ENCODE measurements at regions not wholly inside any gene's neighbourhood (a gene's known extent, or its start where the extent isn't known, plus 50 kb on each side); places are given as distances from the start of the nearest gene placed in this dataset.

DNA sequence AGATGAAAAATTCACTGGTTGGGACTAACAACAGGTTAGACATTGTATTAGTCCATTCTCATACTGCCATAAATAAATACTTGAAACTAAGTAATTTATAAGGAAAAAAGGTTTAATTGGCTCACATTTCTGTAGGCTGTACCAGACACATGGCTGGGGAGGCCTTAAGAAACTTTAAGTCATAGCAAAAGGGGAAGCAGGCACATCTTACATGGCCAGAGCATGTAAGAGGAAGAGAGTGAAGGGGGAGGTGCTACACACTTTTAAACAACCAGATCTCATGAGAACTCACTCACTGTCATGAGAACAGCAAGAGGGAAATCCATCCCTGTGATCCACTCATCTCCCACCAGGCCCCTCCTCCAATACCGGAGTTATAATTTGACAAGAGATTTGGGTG lies 125.9 kb downstream of the SUCLA2 start:
- TF ChIP-seq GATA3 (IDR thresholded peaks at IDR 0.05; ENCODE audit: low read depth, low read length) = no peak
- no peak for TF ChIP-seq GATA2 (IDR thresholded peaks at IDR 0.05; ENCODE audit: low read depth, low read length)
